ENCODE measurements at regions not wholly inside any gene's neighbourhood (a gene's known extent, or its start where the extent isn't known, plus 50 kb on each side); places are given as distances from the start of the nearest gene placed in this dataset.
A peak's percentile ranks its signal among the peaks of the same experiment; 100 is the strongest.

GRCh38 chr12:116687888-116688287 lies 50.0 kb downstream of the SPRING1 start:
- H3F3A ChIP-seq (ENCODE audit: low read depth) = no peaks in the 10 kb centered on the region
- H3K4me3 ChIP-seq (ENCODE audit: low read length, poor library complexity, severe bottlenecking) = no peak overlapping the region
- H3K4me1 ChIP-seq (ENCODE audit: insufficient read depth, low read length, poor library complexity, severe bottlenecking) = peaks cover 3% of the 10 kb centered on the region
- H3K4me2 ChIP-seq (ENCODE audit: low read depth, low read length, poor library complexity, severe bottlenecking) = no peak overlapping the region
- H2AFZ ChIP-seq (ENCODE audit: low read length) = peak overlapping the region; percentile 60
- H3K9me3 ChIP-seq (ENCODE audit: insufficient read depth, low read depth, low read length) = no peaks in the 10 kb centered on the region
- TF ChIP-seq EZH2phosphoT487 (IDR thresholded peaks at IDR 0.05; ENCODE audit: borderline replicate concordance) (no peak), CTCF (conservative IDR thresholded peaks at IDR 0.05; ENCODE audit: low read length) (peak; percentile 78)
- H3K9ac ChIP-seq (ENCODE audit: low read depth, low read length, poor library complexity, severe bottlenecking) = no peak overlapping the region
- no peaks in the 10 kb centered on the region for H4K20me1 ChIP-seq (ENCODE audit: insufficient read depth, low read length, poor library complexity, severe bottlenecking)
- no peaks in the 10 kb centered on the region for H3K27me3 ChIP-seq (ENCODE audit: insufficient read depth, low read length, poor library complexity, severe bottlenecking)
- H3K36me3 ChIP-seq (ENCODE audit: insufficient read depth, low read length) = no peaks in the 10 kb centered on the region
- no peaks in the 10 kb centered on the region for H3K79me2 ChIP-seq (ENCODE audit: insufficient read depth, low read length)
- H3K9me2 ChIP-seq (replicated peaks; ENCODE audit: low read depth, low read length) = no peaks in the 10 kb centered on the region

GRCh38 chr12:116684891-116685290 lies 53.0 kb downstream of the SPRING1 start:
- Histone ChIP-seq H3K9me3 (ENCODE audit: insufficient read depth, low read depth, low read length) (no peaks in the 10 kb centered on the region), H3K4me3 (ENCODE audit: low read length, poor library complexity, severe bottlenecking) (no peak overlapping the region), H3K27me3 (ENCODE audit: insufficient read depth, low read length, poor library complexity, severe bottlenecking) (no peaks in the 10 kb centered on the region), H3F3A (ENCODE audit: low read depth) (no peaks in the 10 kb centered on the region), H3K36me3 (ENCODE audit: insufficient read depth, low read length) (no peaks in the 10 kb centered on the region), H3K9me2 (replicated peaks; ENCODE audit: low read depth, low read length) (no peaks in the 10 kb centered on the region), H3K4me2 (ENCODE audit: low read depth, low read length, poor library complexity, severe bottlenecking) (no peak overlapping the region), H4K20me1 (ENCODE audit: insufficient read depth, low read length, poor library complexity, severe bottlenecking) (no peaks in the 10 kb centered on the region), H3K79me2 (ENCODE audit: insufficient read depth, low read length) (no peaks in the 10 kb centered on the region), H3K4me1 (ENCODE audit: insufficient read depth, low read length, poor library complexity, severe bottlenecking) (peaks cover 3% of the 10 kb centered on the region), H2AFZ (ENCODE audit: low read length) (no peak overlapping the region), H3K9ac (ENCODE audit: low read depth, low read length, poor library complexity, severe bottlenecking) (no peak overlapping the region)
- no peak for TF ChIP-seq EZH2phosphoT487 (IDR thresholded peaks at IDR 0.05; ENCODE audit: borderline replicate concordance)
- no peak for TF ChIP-seq CTCF (conservative IDR thresholded peaks at IDR 0.05; ENCODE audit: low read length)

GRCh38 chr12:116677202-116677661 lies 60.6 kb downstream of the SPRING1 start:
- Histone ChIP-seq H3K9me2 (replicated peaks; ENCODE audit: low read depth, low read length) (no peaks in the 10 kb centered on the region), H4K20me1 (ENCODE audit: insufficient read depth, low read length, poor library complexity, severe bottlenecking) (no peaks in the 10 kb centered on the region), H3K4me3 (ENCODE audit: low read length, poor library complexity, severe bottlenecking) (no peak overlapping the region), H3K79me2 (ENCODE audit: insufficient read depth, low read length) (no peaks in the 10 kb centered on the region), H3K4me1 (ENCODE audit: insufficient read depth, low read length, poor library complexity, severe bottlenecking) (peaks cover 36% of the 10 kb centered on the region), H3K4me2 (ENCODE audit: low read depth, low read length, poor library complexity, severe bottlenecking) (no peak overlapping the region), H2AFZ (ENCODE audit: low read length) (no peak overlapping the region), H3K36me3 (ENCODE audit: insufficient read depth, low read length) (no peaks in the 10 kb centered on the region), H3K9me3 (ENCODE audit: insufficient read depth, low read depth, low read length) (no peaks in the 10 kb centered on the region), H3K27me3 (ENCODE audit: insufficient read depth, low read length, poor library complexity, severe bottlenecking) (no peaks in the 10 kb centered on the region), H3F3A (ENCODE audit: low read depth) (peaks cover 4% of the 10 kb centered on the region; the same call in 1 of the 2 replicates), H3K9ac (ENCODE audit: low read depth, low read length, poor library complexity, severe bottlenecking) (no peak overlapping the region)
- TF ChIP-seq CTCF (conservative IDR thresholded peaks at IDR 0.05; ENCODE audit: low read length) (no peak), EZH2phosphoT487 (IDR thresholded peaks at IDR 0.05; ENCODE audit: borderline replicate concordance) (no peak)
